ENCODE measurements at regions not wholly inside any gene's neighbourhood (a gene's known extent, or its start where the extent isn't known, plus 50 kb on each side); places are given as distances from the start of the nearest gene placed in this dataset.

GRCh38 chr4:119865789-119866188, 200.9 kb downstream of the MAD2L1 start:
- H3K27ac ChIP-seq = no peak overlapping the region
- H3K4me3 ChIP-seq = no peak overlapping the region
- no peaks in the 10 kb centered on the region for H3K36me3 ChIP-seq
- no peak for DNase-seq (ENCODE audit: low read depth in 1 of 2, low spot score in 1 of 2)
- no peaks in the 10 kb centered on the region for H3K9me3 ChIP-seq (ENCODE audit: low read depth)
- H3K27me3 ChIP-seq = no peaks in the 10 kb centered on the region
- TF ChIP-seq CTCF (IDR thresholded peaks at IDR 0.05; ENCODE audit: low read depth, low read length) = no peak
- H3K4me1 ChIP-seq (ENCODE audit: low read depth) = no peaks in the 10 kb centered on the region

GRCh38 chr4:119865389-119865788, 201.3 kb downstream of the MAD2L1 start:
- no peak overlapping the region for H3K27ac ChIP-seq
- no peak for DNase-seq (ENCODE audit: low read depth in 1 of 2, low spot score in 1 of 2)
- H3K27me3 ChIP-seq = no peaks in the 10 kb centered on the region
- no peaks in the 10 kb centered on the region for H3K36me3 ChIP-seq
- H3K4me1 ChIP-seq (ENCODE audit: low read depth) = no peaks in the 10 kb centered on the region
- H3K4me3 ChIP-seq = no peak overlapping the region
- TF ChIP-seq CTCF (IDR thresholded peaks at IDR 0.05; ENCODE audit: low read depth, low read length) = no peak
- H3K9me3 ChIP-seq (ENCODE audit: low read depth) = no peaks in the 10 kb centered on the region

- no peak for TF ChIP-seq CTCF (IDR thresholded peaks at IDR 0.05; ENCODE audit: low read depth, low read length)
- Histone ChIP-seq H3K4me1 (ENCODE audit: low read depth) (no peaks in the 10 kb centered on the region), H3K36me3 (no peaks in the 10 kb centered on the region), H3K27ac (no peak overlapping the region), H3K4me3 (no peak overlapping the region), H3K27me3 (no peaks in the 10 kb centered on the region), H3K9me3 (ENCODE audit: low read depth) (no peaks in the 10 kb centered on the region)
- no peak for DNase-seq (ENCODE audit: low read depth in 1 of 2, low spot score in 1 of 2)
Observed at GRCh38 chr4:119861731-119862130, 204.9 kb downstream of the MAD2L1 start.

GRCh38 chr4:119858176-119858575, 208.5 kb downstream of the MAD2L1 start:
- H3K4me3 ChIP-seq = no peak overlapping the region
- H3K36me3 ChIP-seq = no peaks in the 10 kb centered on the region
- TF ChIP-seq CTCF (IDR thresholded peaks at IDR 0.05; ENCODE audit: low read depth, low read length) = no peak
- H3K4me1 ChIP-seq (ENCODE audit: low read depth) = no peaks in the 10 kb centered on the region
- no peak overlapping the region for H3K27ac ChIP-seq
- no peak for DNase-seq (ENCODE audit: low read depth in 1 of 2, low spot score in 1 of 2)
- H3K9me3 ChIP-seq (ENCODE audit: low read depth) = no peaks in the 10 kb centered on the region
- H3K27me3 ChIP-seq = no peaks in the 10 kb centered on the region

- H3K36me3 ChIP-seq = no peaks in the 10 kb centered on the region
- no peak overlapping the region for H3K27ac ChIP-seq
- no peak overlapping the region for H3K4me3 ChIP-seq
- H3K9me3 ChIP-seq (ENCODE audit: low read depth) = no peaks in the 10 kb centered on the region
- no peaks in the 10 kb centered on the region for H3K27me3 ChIP-seq
- DNase-seq (ENCODE audit: low read depth in 1 of 2, low spot score in 1 of 2) = no peak
- H3K4me1 ChIP-seq (ENCODE audit: low read depth) = no peaks in the 10 kb centered on the region
- no peak for TF ChIP-seq CTCF (IDR thresholded peaks at IDR 0.05; ENCODE audit: low read depth, low read length)
Observed at GRCh38 chr4:119854364-119854763, 212.3 kb downstream of the MAD2L1 start.

- TF ChIP-seq CTCF (IDR thresholded peaks at IDR 0.05; ENCODE audit: low read depth, low read length) = no peak
- H3K9me3 ChIP-seq (ENCODE audit: low read depth) = no peaks in the 10 kb centered on the region
- no peak overlapping the region for H3K4me3 ChIP-seq
- no peaks in the 10 kb centered on the region for H3K36me3 ChIP-seq
- H3K27ac ChIP-seq = no peak overlapping the region
- H3K4me1 ChIP-seq (ENCODE audit: low read depth) = no peaks in the 10 kb centered on the region
- DNase-seq (ENCODE audit: low read depth in 1 of 2, low spot score in 1 of 2) = no peak
- no peaks in the 10 kb centered on the region for H3K27me3 ChIP-seq
Observed at GRCh38 chr4:119851649-119852048, 215.0 kb downstream of the MAD2L1 start.

Data from cardiac muscle cell (in vitro differentiated cells and primary cell).